Sigmoid colon (tissue), 6 donors: ENCODE measurements at regions not wholly inside any gene's neighbourhood (a gene's known extent, or its start where the extent isn't known, plus 50 kb on each side); places are given as distances from the start of the nearest gene placed in this dataset.
"Not testable (repeated sequence)": the region's sequence is repeated elsewhere in the genome, so short reads cannot be mapped to it uniquely, and the experiment has no call there.

Experiments used
- DNase-seq: peaks from one replicate; pipeline ENCODE4 v3.0.0-alpha.2; 2019
- H3K27ac ChIP-seq, 4 donors: fragments of 200-600 bp; sonication (generic); one replicate each; pipeline ENCODE4 v1.5.1; 2016 to 2019; ENCODE audit warnings: mild to moderate bottlenecking in 1 of 4
- H3K27me3 ChIP-seq, 3 donors: fragments of 200-600 bp; sonication (generic); one replicate each; pipeline ENCODE4 v1.5.1; 2019; ENCODE audit warnings: mild to moderate bottlenecking in 1 of 3
- H3K36me3 ChIP-seq, 4 donors: fragments of 200-600 bp; sonication (generic); one replicate each; pipeline ENCODE4 v1.5.1; 2016 to 2019
- H3K4me1 ChIP-seq, 4 donors: fragments of 200-600 bp; sonication (generic); one replicate each; pipeline ENCODE4 v1.5.1; 2017 to 2019
- H3K4me3 ChIP-seq, 4 donors: fragments of 200-600 bp; sonication (generic); one replicate each; pipeline ENCODE4 v1.5.1; 2017 to 2019; ENCODE audit warnings: mild to moderate bottlenecking in 2 of 4, moderate library complexity in 1 of 4
- H3K9me3 ChIP-seq, 4 donors: fragments of 200-600 bp in 3 of 4; sonication (generic) in 3 of 4; one replicate each; pipeline versions ENCODE4 v1.5.1 to v1.6.1; 2013 to 2019
- CTCF ChIP-seq, 4 experiments: fragments of 450-650 bp in 3 of 4; fragments of 200-600 bp in 1 of 4; IDR thresholded peaks; one replicate each; pipeline ENCODE4 v1.5.1; 2016 to 2019; ENCODE audit warnings: antibody characterized with exemption in 4 of 4, mild to moderate bottlenecking in 3 of 4, moderate library complexity in 2 of 4
- EP300 ChIP-seq, 4 donors: sonication (generic); formaldehyde crosslinking; IDR thresholded peaks; one replicate each; pipeline ENCODE4 v1.6.1; 2017; ENCODE audit warnings: antibody characterized with exemption in 4 of 4
- POLR2A ChIP-seq, 2 donors: fragments of 450-650 bp; IDR thresholded peaks; one replicate each; pipeline ENCODE4 v1.6.1; 2016; ENCODE audit warnings: antibody characterized with exemption in 2 of 2, mild to moderate bottlenecking in 2 of 2, moderate library complexity in 2 of 2
- POLR2AphosphoS5 ChIP-seq, 4 donors: sonication (generic); formaldehyde crosslinking; IDR thresholded peaks; one replicate each; pipeline ENCODE4 v1.6.1; 2017; ENCODE audit warnings: antibody characterized with exemption in 4 of 4
- WGBS, 2 donors: extraction: QIAGEN DNeasy Blood & Tissue Kit; methylation state at CpG; one replicate each; pipeline ENCODE4 v1.1.7; 2013; 5-methylcytosine and 5-hydroxymethylcytosine counted together
- intact Hi-C: fragments of 100-400 bp; cut with DNase I; formaldehyde crosslinking; loops from one replicate; pipeline ENCODE4 v1.15.1; 2023
- donor health status: healthy with polysubstance abuse.
- donor health status: healthy.

GRCh38 chr4:130034876-130035275, 938.9 kb downstream of the C4orf33 start:
- intact Hi-C loops, result no loop called here

GRCh38 chr4:130035391-130035790, 939.4 kb downstream of the C4orf33 start:
- H3K9me3 ChIP-seq, result no peaks in the 10 kb centered on the region
- no peaks in the 10 kb centered on the region for H3K4me1 ChIP-seq
- DNase-seq, result no peak
- no peak overlapping the region for H3K4me3 ChIP-seq
- H3K27me3 ChIP-seq, result no peaks in the 10 kb centered on the region
- intact Hi-C loops, result no loop called here
- H3K36me3 ChIP-seq, result no peaks in the 10 kb centered on the region
- H3K27ac ChIP-seq, result no peak overlapping the region
- TF ChIP-seq EP300 (IDR thresholded peaks at IDR 0.05), result no peak
- 5 to 37% methylated on average over 1 of the region's 1 CpG for WGBS, 2 donors

More at GRCh38 chr4:130034876-130035275, 938.9 kb downstream of the C4orf33 start:
- Histone ChIP-seq H3K4me1 (no peaks in the 10 kb centered on the region), H3K27ac (no peak overlapping the region), H3K27me3 (no peaks in the 10 kb centered on the region), H3K9me3 (no peaks in the 10 kb centered on the region), H3K36me3 (no peaks in the 10 kb centered on the region), H3K4me3 (no peak overlapping the region)
- TF ChIP-seq CTCF (IDR thresholded peaks at IDR 0.05), result no peak
- no peak for TF ChIP-seq POLR2A (IDR thresholded peaks at IDR 0.05)
- DNase-seq, result no peak

GRCh38 chr4:130037866-130038265, 941.9 kb downstream of the C4orf33 start:
- H3K36me3 ChIP-seq, H3K4me3 ChIP-seq, intact Hi-C loops, H3K9me3 ChIP-seq, H3K27me3 ChIP-seq, H3K27ac ChIP-seq, H3K4me1 ChIP-seq, DNase-seq: not testable (repeated sequence)
- 94 to 95% methylated on average over 13 of the region's 13 CpGs for WGBS, 2 donors

GRCh38 chr4:130038540-130038939, 942.6 kb downstream of the C4orf33 start:
- H3K27ac ChIP-seq, H3K36me3 ChIP-seq, H3K27me3 ChIP-seq, intact Hi-C loops, H3K9me3 ChIP-seq, H3K4me3 ChIP-seq, H3K4me1 ChIP-seq, DNase-seq: not testable (repeated sequence)
- 94 to 96% methylated on average over 32 of the region's 32 CpGs for WGBS, 2 donors

- Histone ChIP-seq H3K27me3 (no peaks in the 10 kb centered on the region), H3K36me3 (no peaks in the 10 kb centered on the region), H3K27ac (no peak overlapping the region), H3K9me3 (no peaks in the 10 kb centered on the region), H3K4me3 (no peak overlapping the region), H3K4me1 (no peaks in the 10 kb centered on the region)
- TF ChIP-seq POLR2A (IDR thresholded peaks at IDR 0.05) (no peak), POLR2AphosphoS5 (IDR thresholded peaks at IDR 0.05) (no peak), CTCF (IDR thresholded peaks at IDR 0.05) (no peak), EP300 (IDR thresholded peaks at IDR 0.05) (no peak)
- 7 to 34% methylated on average over 1 of the region's 1 CpG for WGBS, 2 donors
- DNase-seq, result no peak
- intact Hi-C loops, result no loop called here
These were observed 947.8 kb downstream of the C4orf33 start for GRCh38 chr4:130043732-130044160.

GRCh38 chr4:130044788-130045531, 949.0 kb downstream of the C4orf33 start:
- intact Hi-C loops, result no loop called here
- Histone ChIP-seq H3K4me1 (no peaks in the 10 kb centered on the region), H3K4me3 (no peak overlapping the region), H3K27ac (no peak overlapping the region), H3K9me3 (no peaks in the 10 kb centered on the region), H3K27me3 (no peaks in the 10 kb centered on the region), H3K36me3 (no peaks in the 10 kb centered on the region)
- WGBS, 2 donors, result 77 to 83% methylated on average over 3 of the region's 3 CpGs
- no peak for DNase-seq
- no peak for TF ChIP-seq POLR2AphosphoS5 (IDR thresholded peaks at IDR 0.05)

- no peaks in the 10 kb centered on the region for H3K4me1 ChIP-seq
- no peaks in the 10 kb centered on the region for H3K36me3 ChIP-seq
- H3K9me3 ChIP-seq, result no peaks in the 10 kb centered on the region
- TF ChIP-seq EP300 (IDR thresholded peaks at IDR 0.05), result no peak
- no peak for TF ChIP-seq POLR2A (IDR thresholded peaks at IDR 0.05)
- TF ChIP-seq POLR2AphosphoS5 (IDR thresholded peaks at IDR 0.05), result no peak
- no peak for TF ChIP-seq CTCF (IDR thresholded peaks at IDR 0.05)
- intact Hi-C loops, result no loop called here
- no peak for DNase-seq
- H3K27me3 ChIP-seq, result no peaks in the 10 kb centered on the region
- H3K27ac ChIP-seq, result no peak overlapping the region
- no peak overlapping the region for H3K4me3 ChIP-seq
- WGBS, 2 donors, result 34 to 53% methylated on average over 2 of the region's 2 CpGs
These were observed 957.8 kb downstream of the C4orf33 start for GRCh38 chr4:130053723-130054122.
